ENCODE measurements at regions not wholly inside any gene's neighbourhood (a gene's known extent, or its start where the extent isn't known, plus 50 kb on each side); places are given as distances from the start of the nearest gene placed in this dataset.

GRCh38 chr3:181329024-181329423 is 339.5 kb upstream of the DNAJC19 start:
- no peaks in the 10 kb centered on the region for H3F3A ChIP-seq (replicated peaks; ENCODE audit: low read depth)
- H3K4me3 Mint-ChIP-seq: no peak overlapping the region
- H3K9me2 ChIP-seq (ENCODE audit: insufficient read depth): no peaks in the 10 kb centered on the region
- H3K27me3 ChIP-seq (ENCODE audit: insufficient read depth): no peaks in the 10 kb centered on the region
- H3K27me3 Mint-ChIP-seq (ENCODE audit: insufficient read depth, low read depth, poor library complexity): no peaks in the 10 kb centered on the region
- no peak overlapping the region for H3K4me3 ChIP-seq
- H2AFZ ChIP-seq: no peak overlapping the region
- H3K27ac ChIP-seq (ENCODE audit: low read depth): no peak overlapping the region
- H3K4me1 Mint-ChIP-seq: peaks cover 6% of the 10 kb centered on the region
- ATAC-seq (no peak), DNase-seq (ENCODE audit: low spot score) (no peak)
- H3K27ac Mint-ChIP-seq: no peak overlapping the region
- H3K36me3 ChIP-seq (ENCODE audit: insufficient read depth): no peaks in the 10 kb centered on the region
- no peak overlapping the region for H3K4me2 ChIP-seq
- TF ChIP-seq CTCF (conservative IDR thresholded peaks at IDR 0.05; ENCODE audit: low read depth in 2 of 2) (no peak), EZH2 (IDR thresholded peaks at IDR 0.05; ENCODE audit: low read depth, unreplicated experiment) (no peak), ETS1 (IDR thresholded peaks at IDR 0.05) (no peak), ZNF114 (CRISPR knock-in tag; IDR thresholded peaks at IDR 0.05) (no peak), JUNB (IDR thresholded peaks at IDR 0.05; ENCODE audit: unreplicated experiment) (no peak), POLR2AphosphoS5 (IDR thresholded peaks at IDR 0.05; ENCODE audit: low read depth) (no peak), STAT1 (IDR thresholded peaks at IDR 0.05; ENCODE audit: unreplicated experiment) (no peak), ZNF462 (CRISPR knock-in tag; IDR thresholded peaks at IDR 0.05) (no peak), EZH2phosphoT487 (IDR thresholded peaks at IDR 0.05; ENCODE audit: unreplicated experiment) (no peak), NANOG (IDR thresholded peaks at IDR 0.05; ENCODE audit: borderline replicate concordance) (no peak)
- H3K4me1 ChIP-seq (ENCODE audit: insufficient read depth): 0 out of 2 replicates have a peak, but pooled peaks cover 4% of the 10 kb centered on the region
- no peaks in the 10 kb centered on the region for H4K20me1 ChIP-seq (replicated peaks; ENCODE audit: insufficient read depth)
- no peaks in the 10 kb centered on the region for H3K36me3 Mint-ChIP-seq (ENCODE audit: low read depth)
- H3K79me2 ChIP-seq (replicated peaks; ENCODE audit: insufficient read depth): no peaks in the 10 kb centered on the region
- no peaks in the 10 kb centered on the region for H3K9me3 Mint-ChIP-seq

All from GM23338 (cell line).